Lower leg skin (tissue), 3 donors: ENCODE measurements at regions not wholly inside any gene's neighbourhood (a gene's known extent, or its start where the extent isn't known, plus 50 kb on each side); places are given as distances from the start of the nearest gene placed in this dataset.

Source experiments
- POLR2A ChIP-seq, 2 donors: fragments of 450-650 bp; IDR thresholded peaks; one replicate each; pipeline ENCODE4 v1.6.1; 2016 to 2017; ENCODE audit warnings: antibody characterized with exemption in 2 of 2, mild to moderate bottlenecking in 1 of 2, moderate library complexity in 1 of 2
- TF ChIP-seq, protein P1 (sequence below), 3 donors: fragments of 450-650 bp; IDR thresholded peaks; one replicate each; pipeline ENCODE4 v1.5.1; 2016; ENCODE audit warnings: antibody characterized with exemption in 3 of 3, mild to moderate bottlenecking in 3 of 3, moderate library complexity in 2 of 3

GRCh38 chr6:14867802-14868201 lies 378.1 kb upstream of the JARID2 start:
- TF ChIP-seq, protein P1, sequence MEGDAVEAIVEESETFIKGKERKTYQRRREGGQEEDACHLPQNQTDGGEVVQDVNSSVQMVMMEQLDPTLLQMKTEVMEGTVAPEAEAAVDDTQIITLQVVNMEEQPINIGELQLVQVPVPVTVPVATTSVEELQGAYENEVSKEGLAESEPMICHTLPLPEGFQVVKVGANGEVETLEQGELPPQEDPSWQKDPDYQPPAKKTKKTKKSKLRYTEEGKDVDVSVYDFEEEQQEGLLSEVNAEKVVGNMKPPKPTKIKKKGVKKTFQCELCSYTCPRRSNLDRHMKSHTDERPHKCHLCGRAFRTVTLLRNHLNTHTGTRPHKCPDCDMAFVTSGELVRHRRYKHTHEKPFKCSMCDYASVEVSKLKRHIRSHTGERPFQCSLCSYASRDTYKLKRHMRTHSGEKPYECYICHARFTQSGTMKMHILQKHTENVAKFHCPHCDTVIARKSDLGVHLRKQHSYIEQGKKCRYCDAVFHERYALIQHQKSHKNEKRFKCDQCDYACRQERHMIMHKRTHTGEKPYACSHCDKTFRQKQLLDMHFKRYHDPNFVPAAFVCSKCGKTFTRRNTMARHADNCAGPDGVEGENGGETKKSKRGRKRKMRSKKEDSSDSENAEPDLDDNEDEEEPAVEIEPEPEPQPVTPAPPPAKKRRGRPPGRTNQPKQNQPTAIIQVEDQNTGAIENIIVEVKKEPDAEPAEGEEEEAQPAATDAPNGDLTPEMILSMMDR (IDR thresholded peaks at IDR 0.05): no peak
- TF ChIP-seq POLR2A (IDR thresholded peaks at IDR 0.05): no peak
